ENCODE measurements at regions not wholly inside any gene's neighbourhood (a gene's known extent, or its start where the extent isn't known, plus 50 kb on each side); places are given as distances from the start of the nearest gene placed in this dataset.

DNA sequence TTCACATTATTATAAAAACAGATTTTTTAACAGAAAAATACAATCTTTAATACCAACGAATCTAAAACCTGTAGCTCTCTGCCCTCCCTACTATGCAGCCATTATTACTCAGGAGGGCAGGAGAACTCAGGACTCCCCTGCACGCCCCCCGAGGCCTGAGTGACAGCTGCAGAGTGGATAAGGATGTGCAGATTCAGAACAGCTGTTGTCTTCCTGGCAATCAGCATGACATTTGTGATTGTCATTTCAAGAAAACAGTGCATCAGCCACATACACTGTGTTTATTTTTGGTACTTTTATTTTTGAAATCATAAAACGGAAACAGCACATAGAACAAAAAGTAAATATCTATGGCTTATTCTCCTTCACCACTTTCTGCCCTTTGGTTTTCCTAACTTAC, 450.8 kb downstream of the OCA2 start (continued):
- TF ChIP-seq ZNF219 (CRISPR knock-in tag; IDR thresholded peaks at IDR 0.05; ENCODE audit: borderline replicate concordance) (no peak), KAT7 (CRISPR knock-in tag; IDR thresholded peaks at IDR 0.05; ENCODE audit: borderline replicate concordance) (no peak), FOXK1 (CRISPR knock-in tag; IDR thresholded peaks at IDR 0.05) (no peak), GTF2I (CRISPR knock-in tag; conservative IDR thresholded peaks at IDR 0.05) (no peak), ESRRA (CRISPR knock-in tag; IDR thresholded peaks at IDR 0.05; ENCODE audit: borderline replicate concordance) (no peak)

DNA sequence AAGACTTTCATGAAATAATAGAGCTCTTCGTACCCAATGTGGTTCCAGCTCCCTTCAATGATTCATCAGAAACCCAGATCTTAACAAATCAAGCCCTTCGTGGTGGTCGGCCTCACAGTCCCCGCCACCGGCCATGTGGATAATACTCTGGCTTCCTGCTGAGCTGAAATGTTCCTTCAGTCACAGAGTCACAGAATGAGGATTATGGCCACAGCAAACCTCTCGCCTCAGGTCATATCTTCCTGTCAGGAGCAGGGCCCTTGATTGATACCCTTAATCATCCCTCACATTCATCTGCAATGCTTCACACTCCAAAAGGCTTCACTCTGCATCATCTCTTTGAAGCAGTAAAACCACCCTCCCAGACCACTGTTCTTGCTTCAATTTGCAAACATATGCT, 452.6 kb downstream of the OCA2 start:
- no peak for ATAC-seq
- ChIA-PET POLR2A (no interaction called here), CTCF (interaction anchor here (1.3 kb wide), 1 partner anchor 34 kb away, joined by 4 read pairs; no protein-coding TSS in a partner anchor)
- Mint-ChIP-seq H3K4me3 (no peak overlapping the region), H3K36me3 (peaks cover 5% of the 10 kb centered on the region; the same call in 1 of the 2 replicates), H3K27me3 (ENCODE audit: low read depth) (no peaks in the 10 kb centered on the region; the same call in 1 of the 2 replicates), H3K4me1 (peaks cover 19% of the 10 kb centered on the region), H3K27ac (no peak overlapping the region), H3K9me3 (peaks cover 37% of the 10 kb centered on the region)
- DNase-seq (ENCODE audit: low spot score) = no peak
- TF ChIP-seq KAT7 (CRISPR knock-in tag; IDR thresholded peaks at IDR 0.05; ENCODE audit: borderline replicate concordance) (no peak), TP53 (CRISPR knock-in tag; IDR thresholded peaks at IDR 0.05) (no peak), ZNF263 (CRISPR knock-in tag; IDR thresholded peaks at IDR 0.05; ENCODE audit: low read depth) (no peak), JUN (CRISPR knock-in tag; IDR thresholded peaks at IDR 0.05) (no peak), RORB (CRISPR knock-in tag; IDR thresholded peaks at IDR 0.05) (no peak), ZNF232 (CRISPR knock-in tag; IDR thresholded peaks at IDR 0.05) (no peak)
- TF ChIP-seq, protein P1, sequence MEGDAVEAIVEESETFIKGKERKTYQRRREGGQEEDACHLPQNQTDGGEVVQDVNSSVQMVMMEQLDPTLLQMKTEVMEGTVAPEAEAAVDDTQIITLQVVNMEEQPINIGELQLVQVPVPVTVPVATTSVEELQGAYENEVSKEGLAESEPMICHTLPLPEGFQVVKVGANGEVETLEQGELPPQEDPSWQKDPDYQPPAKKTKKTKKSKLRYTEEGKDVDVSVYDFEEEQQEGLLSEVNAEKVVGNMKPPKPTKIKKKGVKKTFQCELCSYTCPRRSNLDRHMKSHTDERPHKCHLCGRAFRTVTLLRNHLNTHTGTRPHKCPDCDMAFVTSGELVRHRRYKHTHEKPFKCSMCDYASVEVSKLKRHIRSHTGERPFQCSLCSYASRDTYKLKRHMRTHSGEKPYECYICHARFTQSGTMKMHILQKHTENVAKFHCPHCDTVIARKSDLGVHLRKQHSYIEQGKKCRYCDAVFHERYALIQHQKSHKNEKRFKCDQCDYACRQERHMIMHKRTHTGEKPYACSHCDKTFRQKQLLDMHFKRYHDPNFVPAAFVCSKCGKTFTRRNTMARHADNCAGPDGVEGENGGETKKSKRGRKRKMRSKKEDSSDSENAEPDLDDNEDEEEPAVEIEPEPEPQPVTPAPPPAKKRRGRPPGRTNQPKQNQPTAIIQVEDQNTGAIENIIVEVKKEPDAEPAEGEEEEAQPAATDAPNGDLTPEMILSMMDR (IDR thresholded peaks at IDR 0.05) = no peak

DNA sequence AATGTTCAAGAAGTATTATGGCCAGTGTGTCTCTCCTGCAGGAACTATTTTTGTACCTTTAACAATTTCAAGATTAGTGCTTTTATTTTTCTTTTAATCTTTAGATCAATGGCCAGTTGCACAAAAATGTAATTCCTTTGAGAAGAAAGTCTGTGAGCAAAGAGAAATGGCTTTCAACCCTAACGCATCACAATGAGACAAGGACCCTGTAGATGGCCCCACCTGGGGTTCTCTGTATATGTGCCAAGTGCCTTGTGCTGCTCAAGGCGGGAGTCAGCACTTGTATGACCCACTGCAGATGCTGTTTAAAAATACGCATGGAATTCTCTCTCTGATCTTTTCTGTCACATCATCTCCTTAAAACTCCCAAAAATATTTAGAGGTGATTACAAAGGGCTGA, 453.4 kb downstream of the OCA2 start:
- Mint-ChIP-seq H3K9me3 (peaks cover 38% of the 10 kb centered on the region), H3K27me3 (ENCODE audit: low read depth) (no peaks in the 10 kb centered on the region; the same call in 1 of the 2 replicates), H3K4me3 (no peak overlapping the region), H3K4me1 (peaks cover 19% of the 10 kb centered on the region), H3K36me3 (peaks cover 5% of the 10 kb centered on the region; the same call in 1 of the 2 replicates), H3K27ac (no peak overlapping the region)
- POLR2A ChIA-PET = no interaction called here
- no peak for TF ChIP-seq TEAD1 (CRISPR knock-in tag; IDR thresholded peaks at IDR 0.05)
- TF ChIP-seq STAT6 (CRISPR knock-in tag; conservative IDR thresholded peaks at IDR 0.05; ENCODE audit: low read depth) = no peak
- TF ChIP-seq, protein P2, sequence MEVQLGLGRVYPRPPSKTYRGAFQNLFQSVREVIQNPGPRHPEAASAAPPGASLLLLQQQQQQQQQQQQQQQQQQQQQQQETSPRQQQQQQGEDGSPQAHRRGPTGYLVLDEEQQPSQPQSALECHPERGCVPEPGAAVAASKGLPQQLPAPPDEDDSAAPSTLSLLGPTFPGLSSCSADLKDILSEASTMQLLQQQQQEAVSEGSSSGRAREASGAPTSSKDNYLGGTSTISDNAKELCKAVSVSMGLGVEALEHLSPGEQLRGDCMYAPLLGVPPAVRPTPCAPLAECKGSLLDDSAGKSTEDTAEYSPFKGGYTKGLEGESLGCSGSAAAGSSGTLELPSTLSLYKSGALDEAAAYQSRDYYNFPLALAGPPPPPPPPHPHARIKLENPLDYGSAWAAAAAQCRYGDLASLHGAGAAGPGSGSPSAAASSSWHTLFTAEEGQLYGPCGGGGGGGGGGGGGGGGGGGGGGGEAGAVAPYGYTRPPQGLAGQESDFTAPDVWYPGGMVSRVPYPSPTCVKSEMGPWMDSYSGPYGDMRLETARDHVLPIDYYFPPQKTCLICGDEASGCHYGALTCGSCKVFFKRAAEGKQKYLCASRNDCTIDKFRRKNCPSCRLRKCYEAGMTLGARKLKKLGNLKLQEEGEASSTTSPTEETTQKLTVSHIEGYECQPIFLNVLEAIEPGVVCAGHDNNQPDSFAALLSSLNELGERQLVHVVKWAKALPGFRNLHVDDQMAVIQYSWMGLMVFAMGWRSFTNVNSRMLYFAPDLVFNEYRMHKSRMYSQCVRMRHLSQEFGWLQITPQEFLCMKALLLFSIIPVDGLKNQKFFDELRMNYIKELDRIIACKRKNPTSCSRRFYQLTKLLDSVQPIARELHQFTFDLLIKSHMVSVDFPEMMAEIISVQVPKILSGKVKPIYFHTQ (CRISPR knock-in tag; IDR thresholded peaks at IDR 0.05) = no peak
- TF ChIP-seq ZNF671 (CRISPR knock-in tag; IDR thresholded peaks at IDR 0.05) = no peak
- no peak for TF ChIP-seq FOXJ3 (CRISPR knock-in tag; IDR thresholded peaks at IDR 0.05; ENCODE audit: borderline replicate concordance)
- DNase-seq (ENCODE audit: low spot score) (no peak), ATAC-seq (peak; percentile 76)
- CTCF ChIA-PET = interaction anchor here (2.0 kb wide), 1 partner anchor 35 kb away, joined by 8 read pairs; no protein-coding TSS in a partner anchor

All from WTC11 (cell line).